ENCODE measurements at regions not wholly inside any gene's neighbourhood (a gene's known extent, or its start where the extent isn't known, plus 50 kb on each side); places are given as distances from the start of the nearest gene placed in this dataset.

- no peak for TF ChIP-seq CTCF (IDR thresholded peaks at IDR 0.05; ENCODE audit: borderline replicate concordance, insufficient read depth, low read depth, low read length)
- no peak overlapping the region for H3K4me3 ChIP-seq (ENCODE audit: low read depth, low read length)
Measured at GRCh38 chr11:70915158-70915985, 337.0 kb downstream of the SHANK2 start.

- TF ChIP-seq CTCF (IDR thresholded peaks at IDR 0.05; ENCODE audit: borderline replicate concordance, insufficient read depth, low read depth, low read length) = no peak
- no peak overlapping the region for H3K4me3 ChIP-seq (ENCODE audit: low read depth, low read length)
Measured at GRCh38 chr11:70916351-70916750, 336.0 kb downstream of the SHANK2 start.

DNA sequence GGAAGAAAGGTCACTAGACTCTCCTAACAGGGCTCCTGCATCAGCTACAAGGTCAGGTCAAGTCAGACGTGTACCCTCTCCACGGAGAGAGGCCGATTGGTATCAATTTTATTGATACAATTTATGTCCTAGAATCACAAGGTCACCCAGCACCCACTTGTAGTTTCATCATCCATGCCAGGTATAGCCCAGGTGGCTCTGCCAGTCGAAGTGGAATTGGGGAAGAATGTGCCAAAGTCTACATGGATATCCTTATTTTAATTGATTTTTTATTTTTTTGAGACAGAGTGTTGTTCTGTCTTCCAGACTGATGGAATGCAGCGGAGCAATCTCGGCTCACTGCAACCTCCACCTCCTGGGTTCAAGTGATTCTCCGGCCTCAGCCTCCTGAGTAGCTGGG lies 334.1 kb downstream of the SHANK2 start:
- no peak for TF ChIP-seq CTCF (IDR thresholded peaks at IDR 0.05; ENCODE audit: borderline replicate concordance, insufficient read depth, low read depth, low read length)
- no peak overlapping the region for H3K4me3 ChIP-seq (ENCODE audit: low read depth, low read length)

DNA sequence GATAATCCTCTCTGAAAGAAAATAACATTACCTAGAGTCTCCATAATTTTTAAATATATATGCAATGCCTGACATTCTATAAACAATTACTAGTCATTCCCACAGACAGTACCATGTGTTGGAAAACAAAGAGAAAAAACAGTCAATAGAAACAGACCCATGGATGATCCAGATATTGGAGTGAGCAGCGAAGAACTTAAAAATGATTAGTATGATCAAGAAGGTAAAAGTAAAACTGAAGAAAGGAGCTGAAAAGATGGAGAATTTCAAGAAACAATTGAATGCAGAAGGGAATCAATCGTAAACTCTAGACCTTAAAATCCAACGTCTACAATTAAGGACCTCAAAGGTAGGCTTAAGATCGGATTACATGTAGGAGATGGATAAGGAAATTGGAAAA lies 330.6 kb downstream of the SHANK2 start:
- TF ChIP-seq CTCF (IDR thresholded peaks at IDR 0.05; ENCODE audit: borderline replicate concordance, insufficient read depth, low read depth, low read length) = no peak
- H3K4me3 ChIP-seq (ENCODE audit: low read depth, low read length) = no peak overlapping the region

DNA sequence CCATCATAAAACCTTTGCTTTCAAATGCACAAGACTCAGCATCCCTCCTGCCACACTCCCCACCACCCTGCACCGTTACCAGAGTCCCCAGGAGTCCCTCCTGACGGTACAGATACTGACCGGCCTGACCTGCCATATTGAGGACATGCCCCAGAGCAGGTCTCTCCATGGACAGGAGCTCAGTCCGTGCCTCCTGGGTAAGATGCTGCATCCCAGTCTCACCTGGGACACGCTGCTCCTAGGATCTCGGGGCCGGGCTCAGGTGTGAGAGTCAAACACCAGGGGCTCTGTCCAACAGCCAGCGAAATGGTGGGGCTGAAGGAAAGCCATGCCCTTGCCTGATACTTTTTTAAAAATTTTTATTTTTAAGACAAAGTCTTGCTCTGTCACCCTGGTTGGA lies 328.3 kb downstream of the SHANK2 start:
- H3K4me3 ChIP-seq (ENCODE audit: low read depth, low read length) = no peak overlapping the region
- no peak for TF ChIP-seq CTCF (IDR thresholded peaks at IDR 0.05; ENCODE audit: borderline replicate concordance, insufficient read depth, low read depth, low read length)

DNA sequence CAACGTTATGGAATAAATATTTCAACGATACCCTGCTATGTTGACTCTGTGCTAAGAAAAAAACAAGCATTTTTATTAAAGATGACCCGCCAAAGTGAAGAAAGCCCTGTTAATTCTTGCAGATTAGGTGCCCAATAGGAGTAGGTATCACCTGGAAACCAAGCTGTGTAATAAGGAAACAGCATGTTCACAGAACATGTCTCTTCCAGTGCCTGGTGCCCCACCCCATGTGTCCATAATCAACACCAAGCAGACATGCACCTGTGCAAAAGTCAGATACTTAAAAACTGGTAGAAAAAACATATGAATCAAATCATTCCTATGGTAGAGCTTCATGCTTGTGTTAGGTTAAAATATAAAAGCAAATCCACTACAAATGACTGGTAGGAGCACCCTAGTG lies 327.1 kb downstream of the SHANK2 start:
- H3K4me3 ChIP-seq (ENCODE audit: low read depth, low read length) = no peak overlapping the region
- no peak for TF ChIP-seq CTCF (IDR thresholded peaks at IDR 0.05; ENCODE audit: borderline replicate concordance, insufficient read depth, low read depth, low read length)

GRCh38 chr11:70926543-70927201 lies 325.7 kb downstream of the SHANK2 start:
- no peak overlapping the region for H3K4me3 ChIP-seq (ENCODE audit: low read depth, low read length)

More at GRCh38 chr11:70926543-70927201, 325.7 kb downstream of the SHANK2 start:
- no peak for TF ChIP-seq CTCF (IDR thresholded peaks at IDR 0.05; ENCODE audit: borderline replicate concordance, insufficient read depth, low read depth, low read length)
